HG03457 (cell line): ENCODE measurements at regions not wholly inside any gene's neighbourhood (a gene's known extent, or its start where the extent isn't known, plus 50 kb on each side); places are given as distances from the start of the nearest gene placed in this dataset.

Experiments
- ATAC-seq: cut with Tn5 transposase; IDR thresholded peaks from one replicate; pipeline ENCODE4 v1.9.1; 2021; ENCODE audit warnings: moderate number of reproducible peaks; ENCODE audit not compliant: unreplicated experiment

GRCh38 chr7:47666164-47666862 is 84.4 kb upstream of the TNS3 start:
- no peak for ATAC-seq

GRCh38 chr7:47664650-47665195 is 82.8 kb upstream of the TNS3 start:
- no peak for ATAC-seq

- ATAC-seq, result no peak
Observed at GRCh38 chr7:47663851-47664250, 81.9 kb upstream of the TNS3 start.

GRCh38 chr7:47663213-47663612 is 81.3 kb upstream of the TNS3 start:
- no peak for ATAC-seq

- no peak for ATAC-seq
Observed at GRCh38 chr7:47661051-47661714, 79.3 kb upstream of the TNS3 start.

- ATAC-seq, result no peak
Observed at GRCh38 chr7:47659664-47660462, 78.0 kb upstream of the TNS3 start.

- ATAC-seq, result no peak
Observed at GRCh38 chr7:47658886-47659635, 77.2 kb upstream of the TNS3 start.

- ATAC-seq, result no peak
Observed at GRCh38 chr7:47657126-47657525, 75.2 kb upstream of the TNS3 start.

- ATAC-seq, result no peak
Observed at GRCh38 chr7:47654672-47655298, 72.9 kb upstream of the TNS3 start.

- no peak for ATAC-seq
Observed at GRCh38 chr7:47653550-47654411, 71.9 kb upstream of the TNS3 start.

- no peak for ATAC-seq
Observed at GRCh38 chr7:47652591-47652990, 70.7 kb upstream of the TNS3 start.

- no peak for ATAC-seq
Observed at GRCh38 chr7:47651355-47652317, 69.7 kb upstream of the TNS3 start.

GRCh38 chr7:47649919-47650318 is 68.0 kb upstream of the TNS3 start:
- no peak for ATAC-seq

GRCh38 chr7:47648275-47648925 is 66.5 kb upstream of the TNS3 start:
- no peak for ATAC-seq

- no peak for ATAC-seq
Observed at GRCh38 chr7:47647918-47648250, 66.0 kb upstream of the TNS3 start.

GRCh38 chr7:47647181-47647917 is 65.4 kb upstream of the TNS3 start:
- ATAC-seq, result no peak

- no peak for ATAC-seq
Observed at GRCh38 chr7:47643716-47644400, 61.9 kb upstream of the TNS3 start.
